Nephron (organoid): ENCODE measurements at regions not wholly inside any gene's neighbourhood (a gene's known extent, or its start where the extent isn't known, plus 50 kb on each side); places are given as distances from the start of the nearest gene placed in this dataset.

Experiments used
- H3K27ac Mint-ChIP-seq, 3 experiments: 2 replicates each; pipeline ENCODE4 v1.8.0; 2020; ENCODE audit warnings: mixed read lengths in 3 of 3, mild to moderate bottlenecking in 2 of 3, moderate library complexity in 1 of 3
- H3K27me3 Mint-ChIP-seq: 2 replicates; pipeline ENCODE4 v1.8.0; 2021; ENCODE audit warnings: low read depth, mild to moderate bottlenecking, moderate library complexity, mixed read lengths
- H3K36me3 Mint-ChIP-seq: 2 replicates; pipeline ENCODE4 v1.8.0; 2020; ENCODE audit warnings: low read depth, mixed read lengths
- H3K4me1 Mint-ChIP-seq: 2 replicates; pipeline ENCODE4 v1.8.0; 2020; ENCODE audit warnings: mixed read lengths
- H3K4me3 Mint-ChIP-seq, 3 experiments: 2 replicates each; pipeline ENCODE4 v1.8.0; 2020; ENCODE audit warnings: mild to moderate bottlenecking in 3 of 3, mixed read lengths in 3 of 3, moderate library complexity in 2 of 3
- H3K9me3 Mint-ChIP-seq: 2 replicates; pipeline ENCODE4 v1.8.0; 2020; ENCODE audit warnings: mixed read lengths
- CTCF ChIP-seq, 3 experiments: fragments of 200-600 bp; sonication (generic); IDR thresholded peaks; one replicate each; pipeline ENCODE4 v1.5.0; 2021; ENCODE audit warnings: antibody characterized with exemption in 3 of 3; ENCODE audit not compliant: unreplicated experiment in 3 of 3

- no peak overlapping the region for H3K4me3 Mint-ChIP-seq
- TF ChIP-seq CTCF (IDR thresholded peaks at IDR 0.05; ENCODE audit: unreplicated experiment in 3 of 3): no peak
- H3K27me3 Mint-ChIP-seq: no peaks in the 10 kb centered on the region
- H3K4me1 Mint-ChIP-seq: no peaks in the 10 kb centered on the region
- H3K36me3 Mint-ChIP-seq: no peaks in the 10 kb centered on the region
- no peak overlapping the region for H3K27ac Mint-ChIP-seq
- no peaks in the 10 kb centered on the region for H3K9me3 Mint-ChIP-seq
Measured at GRCh38 chr5:117761186-117761585, 1186.6 kb upstream of the SEMA6A start.

- Mint-ChIP-seq H3K4me3 (no peak overlapping the region), H3K36me3 (no peaks in the 10 kb centered on the region), H3K27me3 (no peaks in the 10 kb centered on the region), H3K4me1 (no peaks in the 10 kb centered on the region), H3K27ac (no peak overlapping the region), H3K9me3 (peaks cover 3% of the 10 kb centered on the region)
- no peak for TF ChIP-seq CTCF (IDR thresholded peaks at IDR 0.05; ENCODE audit: unreplicated experiment in 3 of 3)
Measured at GRCh38 chr5:117759849-117760499, 1185.4 kb upstream of the SEMA6A start.

- TF ChIP-seq CTCF (IDR thresholded peaks at IDR 0.05; ENCODE audit: unreplicated experiment in 3 of 3): no peak
Measured at GRCh38 chr5:117752403-117752802, 1177.8 kb upstream of the SEMA6A start.

GRCh38 chr5:117748336-117748735 lies 1173.7 kb upstream of the SEMA6A start:
- TF ChIP-seq CTCF (IDR thresholded peaks at IDR 0.05; ENCODE audit: unreplicated experiment in 3 of 3): no peak

More at GRCh38 chr5:117752403-117752802, 1177.8 kb upstream of the SEMA6A start:
- Mint-ChIP-seq H3K9me3 (peaks cover 3% of the 10 kb centered on the region), H3K4me3 (no peak overlapping the region), H3K27ac (no peak overlapping the region), H3K36me3 (no peaks in the 10 kb centered on the region), H3K27me3 (no peaks in the 10 kb centered on the region), H3K4me1 (no peaks in the 10 kb centered on the region)

GRCh38 chr5:117743337-117743736 lies 1168.7 kb upstream of the SEMA6A start:
- no peak for TF ChIP-seq CTCF (IDR thresholded peaks at IDR 0.05; ENCODE audit: unreplicated experiment in 3 of 3)
- Mint-ChIP-seq H3K27me3 (peaks cover 4% of the 10 kb centered on the region), H3K4me1 (peaks cover 16% of the 10 kb centered on the region), H3K9me3 (no peaks in the 10 kb centered on the region), H3K4me3 (no peak overlapping the region), H3K27ac (no peak overlapping the region), H3K36me3 (no peaks in the 10 kb centered on the region)

More at GRCh38 chr5:117748336-117748735, 1173.7 kb upstream of the SEMA6A start:
- Mint-ChIP-seq H3K27me3 (peaks cover 4% of the 10 kb centered on the region), H3K4me1 (no peaks in the 10 kb centered on the region), H3K27ac (no peak overlapping the region), H3K4me3 (no peak overlapping the region), H3K9me3 (no peaks in the 10 kb centered on the region), H3K36me3 (no peaks in the 10 kb centered on the region)

- peak overlapping the region; percentile 70 to 75 (median 73) for H3K27ac Mint-ChIP-seq
- no peak overlapping the region for H3K4me3 Mint-ChIP-seq
- no peaks in the 10 kb centered on the region for H3K9me3 Mint-ChIP-seq
- no peaks in the 10 kb centered on the region for H3K36me3 Mint-ChIP-seq
- H3K4me1 Mint-ChIP-seq: peaks cover 23% of the 10 kb centered on the region
- no peaks in the 10 kb centered on the region for H3K27me3 Mint-ChIP-seq
- no peak for TF ChIP-seq CTCF (IDR thresholded peaks at IDR 0.05; ENCODE audit: unreplicated experiment in 3 of 3)
Measured at GRCh38 chr5:117741655-117742206, 1167.1 kb upstream of the SEMA6A start.
